Psoas muscle (tissue), 7 donors: ENCODE measurements at regions not wholly inside any gene's neighbourhood (a gene's known extent, or its start where the extent isn't known, plus 50 kb on each side); places are given as distances from the start of the nearest gene placed in this dataset.
"Not testable (repeated sequence)": the region's sequence is repeated elsewhere in the genome, so short reads cannot be mapped to it uniquely, and the experiment has no call there.

Source experiments
- ATAC-seq, 4 donors: fragments of 200-7000 bp; cut with Tn5 transposase; one replicate each; pipeline ENCODE4 v1.9.1; 2020; ENCODE audit warnings: moderate library complexity in 3 of 4, mild to moderate bottlenecking in 2 of 4
- DNase-seq, 2 donors: peaks; one replicate each; pipeline ENCODE4 v3.0.0-alpha.2; 2020
- H3K27ac ChIP-seq: fragments of 200-600 bp; one replicate; pipeline ENCODE4 v1.8.0; 2022
- H3K27me3 ChIP-seq, 3 donors: fragments of 200-600 bp in 1 of 3; one replicate each; pipeline versions ENCODE4 v1.6.1 to v1.8.0; 2013 to 2022; ENCODE audit warnings: low read length in 2 of 3, mild to moderate bottlenecking in 2 of 3, moderate library complexity in 1 of 3; ENCODE audit not compliant: insufficient read depth in 3 of 3
- H3K36me3 ChIP-seq, 2 donors: fragments of 200-600 bp in 1 of 2; one replicate each; pipeline versions ENCODE4 v1.6.1 to v1.8.0; 2013 to 2022; ENCODE audit warnings: low read depth in 1 of 2, mild to moderate bottlenecking in 1 of 2, moderate library complexity in 1 of 2; ENCODE audit not compliant: insufficient read depth in 1 of 2
- H3K4me1 ChIP-seq: fragments of 200-600 bp; one replicate; pipeline ENCODE4 v1.8.0; 2022
- H3K4me3 ChIP-seq: fragments of 200-600 bp; one replicate; pipeline ENCODE4 v1.8.0; 2022; ENCODE audit warnings: mild to moderate bottlenecking
- H3K9me3 ChIP-seq: fragments of 200-600 bp; one replicate; pipeline ENCODE4 v1.8.0; 2022
- WGBS, 3 donors: extraction: QIAGEN DNeasy Blood & Tissue Kit; methylation state at CpG; one replicate each; pipeline versions ENCODE4 v1.1.6 to v1.1.7; 2013; 5-methylcytosine and 5-hydroxymethylcytosine counted together
- intact Hi-C, 2 donors: fragments of 100-400 bp; cut with DNase I; formaldehyde crosslinking; loops; one replicate each; pipeline versions ENCODE4 v1.11.0 to v1.14.2; 2022
- donor health status: healthy with polysubstance abuse.
- donor health status: DM: no; HTN: no; CAD: no; lungs with moderate emphysema.
- donor health status: Bipolar disorder and iron deficiency.
- donor health status: healthy.
- donor health status: DM: yes; HTN: yes; CAD: no.
- donor health status: DM: no; HTN: no; CAD: no.
- donor health status: DM: yes; HTN: yes; CAD: no.

GRCh38 chr22:11017108-11017507, 4510.9 kb upstream of the OR11H1 start:
- H3K4me1 ChIP-seq, H3K27ac ChIP-seq, H3K36me3 ChIP-seq, H3K9me3 ChIP-seq, H3K4me3 ChIP-seq, H3K27me3 ChIP-seq, intact Hi-C loops: not testable (repeated sequence)
- 67 to 72% (median 72%) methylated on average over 6 of the region's 8 CpGs for whole genome bisulfite sequencing, 3 donors
- peak in 3 of 4 donors; percentile 37 to 51 (median 48) for ATAC-seq
- DNase-seq, result peak in 1 of 2 donors; percentile 51

GRCh38 chr22:11020522-11020921, 4507.5 kb upstream of the OR11H1 start:
- H3K4me1 ChIP-seq, H3K36me3 ChIP-seq, intact Hi-C loops, H3K9me3 ChIP-seq, H3K4me3 ChIP-seq, DNase-seq, H3K27ac ChIP-seq, H3K27me3 ChIP-seq: not testable (repeated sequence)
- WGBS, 3 donors, result 45 to 58% (median 58%) methylated on average over 7 of the region's 8 CpGs
- ATAC-seq, result peak in 2 of 4 donors; percentile 16 to 31

GRCh38 chr22:11026541-11026940, 4501.5 kb upstream of the OR11H1 start:
- peaks cover 11% of the 10 kb centered on the region for H3K9me3 ChIP-seq
- H3K27me3 ChIP-seq, DNase-seq, ATAC-seq, H3K4me3 ChIP-seq, intact Hi-C loops, H3K4me1 ChIP-seq, H3K27ac ChIP-seq, H3K36me3 ChIP-seq: not testable (repeated sequence)
- 45 to 55% (median 47%) methylated on average over 3 of the region's 4 CpGs for WGBS, 3 donors

GRCh38 chr22:11027064-11027463, 4500.9 kb upstream of the OR11H1 start:
- H3K27me3 ChIP-seq, ATAC-seq, H3K4me1 ChIP-seq, H3K27ac ChIP-seq, H3K4me3 ChIP-seq, intact Hi-C loops, H3K36me3 ChIP-seq: not testable (repeated sequence)
- DNase-seq, result peak in 1 of 2 donors; percentile 49
- H3K9me3 ChIP-seq, result peaks cover 11% of the 10 kb centered on the region
- 64 to 72% (median 67%) methylated on average over 9 of the region's 9 CpGs for WGBS, 3 donors

- H3K4me3 ChIP-seq, intact Hi-C loops, DNase-seq, H3K27ac ChIP-seq, ATAC-seq, H3K4me1 ChIP-seq, H3K36me3 ChIP-seq, H3K27me3 ChIP-seq: not testable (repeated sequence)
- H3K9me3 ChIP-seq, result peaks cover 11% of the 10 kb centered on the region
- 22 to 41% (median 31%) methylated on average over 1 of the region's 1 CpG for WGBS, 3 donors
These were observed 4500.5 kb upstream of the OR11H1 start for GRCh38 chr22:11027532-11027931.

GRCh38 chr22:11028180-11028579, 4499.8 kb upstream of the OR11H1 start:
- intact Hi-C loops, ATAC-seq, H3K4me1 ChIP-seq, H3K4me3 ChIP-seq, H3K27me3 ChIP-seq, H3K36me3 ChIP-seq, DNase-seq, H3K27ac ChIP-seq: not testable (repeated sequence)
- H3K9me3 ChIP-seq, result peaks cover 11% of the 10 kb centered on the region
- 17 to 21% (median 17%) methylated on average over 1 of the region's 1 CpG for WGBS, 3 donors

GRCh38 chr22:11029534-11029933, 4498.5 kb upstream of the OR11H1 start:
- H3K9me3 ChIP-seq, result peaks cover 11% of the 10 kb centered on the region
- H3K4me3 ChIP-seq, DNase-seq, H3K27me3 ChIP-seq, H3K4me1 ChIP-seq, intact Hi-C loops, ATAC-seq, H3K36me3 ChIP-seq, H3K27ac ChIP-seq: not testable (repeated sequence)
- WGBS, 3 donors, result 64 to 67% (median 64%) methylated on average over 8 of the region's 8 CpGs

- peak in 1 of 2 donors; percentile 50 for DNase-seq
- H3K9me3 ChIP-seq, result not testable (repeated sequence)
These were observed 4498.0 kb upstream of the OR11H1 start for GRCh38 chr22:11029967-11030366.

GRCh38 chr22:11030571-11031410, 4497.2 kb upstream of the OR11H1 start:
- H3K27me3 ChIP-seq, H3K36me3 ChIP-seq, H3K27ac ChIP-seq, H3K4me3 ChIP-seq, intact Hi-C loops, H3K9me3 ChIP-seq, H3K4me1 ChIP-seq, ATAC-seq: not testable (repeated sequence)
- WGBS, 3 donors, result 63 to 73% (median 66%) methylated on average over 12 of the region's 12 CpGs
- peak in 1 of 2 donors; percentile 49 for DNase-seq

More at GRCh38 chr22:11029967-11030366, 4498.0 kb upstream of the OR11H1 start:
- H3K4me1 ChIP-seq, H3K36me3 ChIP-seq, H3K27ac ChIP-seq, H3K4me3 ChIP-seq, H3K27me3 ChIP-seq, ATAC-seq, intact Hi-C loops: not testable (repeated sequence)
- 51 to 57% (median 52%) methylated on average over 6 of the region's 6 CpGs for WGBS, 3 donors

- ATAC-seq, H3K4me3 ChIP-seq, H3K9me3 ChIP-seq, H3K27ac ChIP-seq, H3K4me1 ChIP-seq, intact Hi-C loops, H3K27me3 ChIP-seq, H3K36me3 ChIP-seq: not testable (repeated sequence)
- 71 to 76% (median 74%) methylated on average over 13 of the region's 13 CpGs for WGBS, 3 donors
- DNase-seq, result peak in 1 of 2 donors; percentile 54
These were observed 4495.9 kb upstream of the OR11H1 start for GRCh38 chr22:11032115-11032514.

- ATAC-seq, result peak in 1 of 4 donors; percentile 9
- H3K4me1 ChIP-seq, H3K4me3 ChIP-seq, H3K27ac ChIP-seq, intact Hi-C loops, DNase-seq, H3K9me3 ChIP-seq, H3K36me3 ChIP-seq, H3K27me3 ChIP-seq: not testable (repeated sequence)
- WGBS, 3 donors, result 48 to 53% (median 50%) methylated on average over 6 of the region's 6 CpGs
These were observed 4493.4 kb upstream of the OR11H1 start for GRCh38 chr22:11034660-11034987.
